GM21528 (cell line): ENCODE measurements at regions not wholly inside any gene's neighbourhood (a gene's known extent, or its start where the extent isn't known, plus 50 kb on each side); places are given as distances from the start of the nearest gene placed in this dataset.
"Not testable (repeated sequence)": the region's sequence is repeated elsewhere in the genome, so short reads cannot be mapped to it uniquely, and the experiment has no call there.

ENCODE experiments used
- ATAC-seq: cut with Tn5 transposase; IDR thresholded peaks from one replicate; pipeline ENCODE4 v1.9.1; 2021; ENCODE audit warnings: mild to moderate bottlenecking, moderate library complexity; ENCODE audit not compliant: unreplicated experiment, low FRiP score

GRCh38 chr4:31146366-31146765 is 426.2 kb downstream of the PCDH7 start:
- no peak for ATAC-seq

GRCh38 chr4:31148990-31149389 is 428.8 kb downstream of the PCDH7 start:
- ATAC-seq = no peak

DNA sequence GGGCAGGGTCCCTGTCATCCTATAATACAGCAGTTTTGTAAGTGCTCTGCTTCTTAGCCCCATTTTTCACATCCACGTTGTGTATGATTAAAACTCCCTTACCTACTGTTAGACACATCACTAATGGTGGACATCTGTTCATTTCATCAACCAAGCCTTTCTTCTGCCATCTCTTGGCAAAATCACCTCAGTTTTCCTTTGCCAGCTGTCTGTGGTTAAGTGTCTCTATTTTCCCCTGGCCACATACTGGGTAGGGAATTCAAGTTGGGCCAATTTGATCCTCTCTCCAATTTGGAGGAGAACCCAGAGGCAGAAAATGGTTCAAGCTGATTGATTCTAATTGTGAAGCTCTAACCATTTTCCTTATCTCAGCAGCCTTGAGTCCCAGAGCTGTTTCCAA is 436.1 kb downstream of the PCDH7 start:
- no peak for ATAC-seq

- ATAC-seq = no peak
Observed at GRCh38 chr4:31160146-31160545, 440.0 kb downstream of the PCDH7 start.

DNA sequence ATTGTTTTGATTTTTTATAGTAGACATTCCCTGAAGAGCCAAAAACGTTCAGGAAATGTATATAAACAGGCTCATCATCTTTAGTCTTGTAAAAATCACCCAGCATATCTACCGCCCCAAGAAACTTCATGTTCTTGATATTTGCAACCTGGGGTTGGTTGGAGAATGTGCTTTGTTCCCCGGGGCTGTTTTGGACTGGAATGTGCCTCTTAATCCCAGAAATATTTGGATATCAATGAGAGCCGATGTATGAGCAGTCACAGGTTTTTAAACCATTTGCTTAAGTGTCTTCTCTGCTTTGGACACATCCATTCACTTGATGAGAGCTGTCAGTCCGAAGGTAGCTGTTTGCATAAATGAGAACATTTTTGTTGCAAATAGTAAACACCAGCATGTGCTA is 449.7 kb downstream of the PCDH7 start:
- no peak for ATAC-seq

DNA sequence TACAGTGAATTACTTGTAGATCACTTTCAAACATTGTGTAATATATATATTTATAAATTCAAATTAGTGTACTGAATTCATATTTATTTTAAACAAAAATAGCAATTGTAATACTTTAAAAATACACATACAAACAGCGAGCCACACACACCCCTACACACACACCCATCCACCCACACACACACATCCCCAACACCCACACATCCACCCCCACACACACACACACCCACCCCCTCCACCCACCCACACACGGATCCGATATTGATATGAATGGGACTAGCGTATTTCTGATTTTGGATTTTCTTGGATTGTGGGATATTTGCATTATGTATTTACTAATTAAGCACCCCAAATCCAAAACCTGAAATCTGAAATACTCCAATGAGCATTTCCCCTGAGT is 451.2 kb downstream of the PCDH7 start:
- ATAC-seq = no peak

DNA sequence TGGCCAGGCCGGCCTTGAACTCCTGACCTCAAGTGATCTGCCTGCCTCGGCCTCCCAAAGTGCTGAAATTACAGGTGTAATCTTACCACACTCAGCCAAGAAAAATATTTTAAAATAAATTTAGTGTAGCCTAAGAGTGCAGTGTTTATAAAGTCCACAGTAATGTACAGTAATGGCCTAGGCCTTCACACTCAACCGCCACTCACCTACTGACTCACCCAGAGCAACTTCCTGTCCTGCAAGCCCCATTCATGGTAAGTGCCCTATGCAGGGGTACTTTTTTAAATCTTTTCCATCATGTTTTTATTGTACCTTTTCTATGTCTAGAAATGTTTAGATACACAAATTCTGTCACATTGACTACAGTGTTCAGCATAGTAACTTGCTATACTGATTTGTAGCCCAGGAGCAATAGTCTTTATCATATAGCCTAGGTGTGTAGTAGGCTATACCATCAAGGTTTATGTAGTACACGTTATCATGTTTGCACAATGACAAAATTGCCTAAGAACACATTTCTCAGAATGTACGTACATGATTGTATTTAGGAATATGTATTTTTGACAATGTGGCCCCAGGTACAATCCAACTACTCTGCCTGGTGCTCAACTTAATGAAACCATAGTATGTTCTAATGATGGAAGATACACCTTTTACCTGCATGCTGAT is 455.2 kb downstream of the PCDH7 start:
- ATAC-seq = no peak

- ATAC-seq = no peak
Observed at GRCh38 chr4:31183256-31183655, 463.1 kb downstream of the PCDH7 start.

DNA sequence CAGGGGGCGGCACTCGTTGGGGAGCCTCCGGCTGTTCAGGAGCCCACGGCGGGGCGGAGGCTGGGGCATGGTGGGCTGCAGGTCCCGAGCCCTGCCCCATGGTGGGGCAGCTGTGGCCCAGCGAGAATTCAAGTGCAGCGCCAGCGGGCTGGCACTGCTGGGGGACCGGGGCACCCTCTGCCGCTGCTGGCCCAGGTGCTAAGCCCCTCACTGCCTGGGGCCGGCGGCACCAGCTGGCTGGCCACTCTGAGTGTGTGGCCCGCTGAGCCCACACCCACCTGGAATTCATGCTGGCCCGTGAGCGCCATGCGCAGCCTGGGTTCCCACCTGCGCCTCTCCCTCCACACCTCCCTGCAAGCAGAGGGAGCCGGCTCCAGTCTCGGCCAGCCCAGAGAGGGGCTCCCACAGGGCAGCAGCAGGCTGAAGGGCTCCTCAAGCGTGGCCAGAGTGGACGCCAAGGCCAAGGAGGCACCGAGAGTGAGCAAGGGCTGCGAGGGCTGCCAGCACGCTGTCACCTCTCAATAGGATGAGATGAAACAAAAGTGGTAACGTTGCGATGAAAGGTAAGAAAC is 464.9 kb downstream of the PCDH7 start:
- no peak for ATAC-seq

DNA sequence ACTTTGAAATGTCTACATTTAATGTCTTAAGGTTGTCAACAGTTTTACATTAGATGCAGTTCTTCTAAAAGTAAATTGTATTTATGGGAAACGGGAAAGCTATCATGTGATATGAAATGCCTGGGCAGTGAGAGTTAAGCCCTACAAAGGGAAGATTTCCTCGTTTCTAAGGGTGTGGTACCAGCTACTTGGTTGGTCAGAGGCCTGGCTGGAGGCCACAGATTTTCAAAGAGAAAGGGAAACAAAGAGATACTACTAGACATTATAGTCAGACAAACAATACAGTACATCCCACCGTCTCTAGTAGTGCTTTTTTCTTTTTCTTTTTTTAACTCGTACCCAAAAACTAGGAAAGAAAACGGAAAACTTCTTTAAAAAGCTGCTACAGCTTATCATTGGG is 467.8 kb downstream of the PCDH7 start:
- no peak for ATAC-seq

DNA sequence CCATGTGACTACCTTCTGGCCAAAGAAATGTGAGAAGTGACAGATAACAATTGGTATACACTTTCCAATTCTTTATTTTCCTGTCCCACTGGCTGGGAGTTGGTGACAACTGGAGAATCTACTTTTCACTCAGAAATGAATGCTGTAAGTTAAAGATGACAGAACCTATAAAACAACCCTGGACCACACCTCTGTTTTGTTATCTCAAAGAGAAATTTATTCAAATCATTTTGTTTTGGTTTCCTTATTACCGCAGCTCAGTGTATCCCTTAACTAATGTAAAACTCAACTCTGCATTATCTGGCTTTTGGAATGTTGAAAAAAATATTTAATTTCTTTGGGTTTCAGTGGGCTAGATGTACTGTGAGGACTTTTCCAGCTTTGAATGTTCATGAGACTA is 469.8 kb downstream of the PCDH7 start:
- no peak for ATAC-seq

DNA sequence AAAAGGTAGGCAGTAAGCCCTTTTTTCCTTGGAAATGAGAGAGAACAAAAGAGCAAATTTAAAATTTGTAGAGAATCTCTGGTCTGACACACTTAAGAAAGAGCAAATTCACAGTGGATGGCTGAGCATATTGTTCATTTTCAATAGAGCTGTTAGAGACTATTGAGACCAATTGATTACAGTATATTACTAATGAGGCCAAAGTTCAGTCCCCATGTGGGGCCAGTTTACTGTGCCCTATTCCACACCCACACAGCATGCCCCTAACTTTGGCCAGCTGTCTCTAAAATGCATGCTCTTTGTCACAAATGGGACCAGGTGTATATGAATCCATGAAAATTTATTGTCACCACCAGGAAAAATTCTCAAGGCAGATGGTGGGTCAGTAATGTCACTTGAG is 470.5 kb downstream of the PCDH7 start:
- no peak for ATAC-seq

GRCh38 chr4:31192341-31192740 is 472.2 kb downstream of the PCDH7 start:
- no peak for ATAC-seq

DNA sequence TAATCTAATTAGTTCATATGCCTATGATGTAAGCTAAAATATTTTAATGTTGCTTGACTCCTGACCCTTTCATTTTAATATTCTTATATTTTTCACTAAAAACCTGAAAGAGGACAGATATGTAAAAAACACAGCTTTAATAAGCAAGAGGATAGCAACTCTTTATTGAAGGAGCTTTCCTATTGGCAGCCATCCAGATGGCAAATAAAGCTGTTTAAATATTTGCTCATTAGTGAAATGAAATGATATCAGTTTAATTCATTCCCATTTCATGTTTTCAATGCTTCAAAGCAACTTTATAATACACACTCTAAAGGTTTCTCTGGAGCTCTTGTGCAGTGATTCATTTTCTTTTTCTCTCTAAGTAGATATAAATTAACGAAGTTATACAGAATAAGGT is 473.4 kb downstream of the PCDH7 start:
- no peak for ATAC-seq

DNA sequence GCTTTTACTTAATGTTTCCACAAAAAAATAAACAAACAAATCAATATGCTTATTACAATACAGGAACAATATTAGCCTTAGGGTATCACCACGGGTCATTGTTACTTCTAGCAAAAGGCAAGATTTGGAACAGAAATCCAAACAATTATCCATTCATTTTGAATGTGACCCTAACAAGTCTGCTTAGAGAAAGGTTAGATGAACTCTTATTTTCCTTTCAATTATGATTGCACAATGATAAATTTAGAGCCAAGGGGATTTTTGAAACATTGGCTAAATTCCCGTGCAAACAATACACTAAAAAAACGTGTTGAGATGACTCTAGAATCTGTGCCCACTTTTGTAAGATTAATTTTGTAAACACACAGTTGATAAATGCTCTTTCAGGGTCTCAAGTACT is 474.7 kb downstream of the PCDH7 start:
- ATAC-seq = no peak

- ATAC-seq = no peak
Observed at GRCh38 chr4:31199644-31200043, 479.5 kb downstream of the PCDH7 start.

DNA sequence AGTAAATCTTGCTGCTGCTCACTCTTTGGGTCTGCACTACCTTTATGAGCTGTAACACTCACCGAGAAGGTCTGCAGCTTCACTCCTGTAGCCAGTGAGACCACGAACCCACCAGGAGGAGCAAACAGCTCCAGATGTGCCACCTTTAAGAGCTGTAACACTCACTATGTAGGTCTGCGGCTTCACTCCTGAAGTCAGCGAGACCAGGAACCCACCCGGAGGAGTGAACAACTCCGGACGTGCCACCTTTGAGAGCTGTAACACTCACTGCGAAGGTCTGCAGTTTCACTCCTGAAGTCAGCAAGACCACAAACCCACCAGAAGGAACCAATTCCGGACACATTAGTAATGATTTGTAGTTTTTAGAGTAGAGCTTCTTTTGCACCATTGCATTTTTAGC is 481.9 kb downstream of the PCDH7 start:
- not testable (repeated sequence) for ATAC-seq

DNA sequence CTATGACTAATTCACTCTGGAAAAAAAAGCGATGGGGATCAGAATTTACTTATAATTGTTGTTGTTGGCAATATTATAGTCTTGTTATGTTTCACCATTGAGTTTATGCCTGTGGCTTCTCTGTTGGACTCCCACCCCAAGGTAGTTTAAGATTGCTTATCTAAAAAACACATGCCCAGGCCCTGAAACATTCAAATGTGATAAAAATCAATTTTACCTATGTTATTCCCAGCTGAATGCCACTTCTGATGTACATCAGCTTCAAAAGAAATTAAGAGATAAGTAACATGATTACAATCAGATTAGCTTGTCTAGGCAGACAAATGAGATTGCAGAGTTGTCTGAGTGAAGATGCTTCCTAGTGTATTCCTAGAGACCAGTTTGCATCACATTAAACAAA is 484.7 kb downstream of the PCDH7 start:
- no peak for ATAC-seq

DNA sequence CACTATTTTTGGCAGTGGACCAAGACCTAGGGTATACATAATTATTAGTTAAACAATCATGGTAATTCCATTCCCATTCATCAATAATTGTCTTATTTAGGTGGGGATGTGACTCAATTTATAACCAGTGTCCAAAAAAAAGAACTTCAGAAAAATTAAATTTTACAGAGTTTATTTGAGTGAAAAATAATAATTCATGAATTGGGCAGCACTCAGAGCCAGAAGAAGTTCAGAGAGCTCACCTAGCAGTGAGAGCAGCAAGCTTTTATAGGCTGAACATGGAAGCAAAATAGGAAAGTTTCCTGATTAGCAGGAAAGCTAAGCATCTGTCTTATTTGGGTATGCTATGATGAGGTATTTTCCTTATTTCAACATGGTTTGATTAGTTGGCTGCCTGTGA is 500.8 kb downstream of the PCDH7 start:
- no peak for ATAC-seq

DNA sequence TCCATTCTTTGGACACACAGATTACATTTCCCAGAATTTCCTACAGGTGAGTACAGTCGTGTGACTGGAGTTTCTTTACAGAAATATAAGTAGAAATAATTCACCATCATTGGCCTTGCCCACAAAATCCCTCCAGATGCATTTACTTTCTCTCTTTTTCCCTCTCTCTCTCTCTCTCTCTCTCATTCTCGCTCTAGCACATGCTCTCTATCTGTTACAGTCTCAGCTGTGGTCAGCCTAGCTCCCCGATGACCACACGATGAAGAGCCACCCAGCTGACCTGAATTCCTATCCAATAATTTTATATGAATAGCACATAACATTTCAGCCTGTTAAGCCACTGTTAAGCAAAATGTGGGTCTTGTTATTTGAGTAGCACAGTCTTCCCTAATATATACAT is 507.9 kb downstream of the PCDH7 start:
- no peak for ATAC-seq

DNA sequence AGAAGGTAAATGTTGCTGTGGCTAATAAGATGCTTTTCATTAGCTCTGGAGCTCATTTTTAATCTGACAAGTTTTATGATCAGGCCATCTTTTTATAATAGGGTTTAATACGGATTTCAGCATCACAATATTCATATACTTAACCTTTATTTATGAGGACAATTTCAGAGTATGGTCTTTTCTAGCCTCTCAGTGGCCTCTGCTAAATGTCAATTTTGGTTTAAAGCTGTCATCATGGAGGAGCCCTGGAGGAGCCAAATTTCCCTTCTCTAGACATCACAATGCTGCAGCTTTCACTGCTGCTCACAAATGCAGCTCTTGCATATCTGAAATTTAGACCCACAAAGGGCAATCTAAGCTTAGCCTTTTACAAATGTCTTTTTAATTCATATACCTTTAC is 510.4 kb downstream of the PCDH7 start:
- ATAC-seq = no peak

DNA sequence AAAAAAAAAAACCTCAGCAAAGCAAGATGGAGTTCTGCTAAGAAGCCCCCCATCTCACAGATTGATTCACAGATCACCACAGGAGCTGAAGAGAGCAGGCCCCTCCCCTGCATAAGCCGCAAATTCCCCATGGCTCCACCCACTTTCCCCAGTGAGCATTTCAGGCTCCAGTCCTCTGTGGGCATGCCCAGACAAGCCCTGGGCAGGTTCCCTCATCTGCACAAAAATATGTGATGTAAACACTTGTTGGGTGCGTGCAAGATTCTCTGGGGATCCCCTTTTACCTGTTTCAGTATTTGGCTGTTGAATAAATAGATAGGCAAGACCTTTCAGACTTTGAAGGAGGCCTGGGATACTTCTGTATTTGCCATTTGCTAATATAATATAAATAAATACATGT is 514.3 kb downstream of the PCDH7 start:
- ATAC-seq = peak; percentile 66

DNA sequence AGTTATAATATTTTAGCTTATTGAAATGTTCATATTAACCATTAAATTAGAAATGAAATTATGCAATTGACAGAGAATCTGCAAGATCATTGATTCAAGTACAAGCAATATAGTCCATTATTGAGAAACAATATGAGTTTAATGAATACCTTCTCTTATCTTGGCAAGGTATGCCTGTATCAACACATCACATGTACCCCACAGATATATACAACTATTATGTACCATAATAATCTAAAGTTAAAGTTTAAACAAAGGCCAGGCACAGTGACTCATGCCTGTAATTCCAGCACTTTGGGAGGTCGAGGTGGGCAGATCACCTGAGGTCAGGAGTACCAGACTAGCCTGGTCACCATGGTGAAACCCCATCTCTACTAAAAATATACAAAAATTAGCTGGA is 514.7 kb downstream of the PCDH7 start:
- ATAC-seq = no peak
